Spleen (tissue), 11 donors: ENCODE measurements at regions not wholly inside any gene's neighbourhood (a gene's known extent, or its start where the extent isn't known, plus 50 kb on each side); places are given as distances from the start of the nearest gene placed in this dataset.
A peak's percentile ranks its signal among the peaks of the same experiment; 100 is the strongest.

Experiments used
- DNase-seq: peaks from one replicate; pipeline ENCODE4 v3.0.0-alpha.2; 2020
- H3K27ac ChIP-seq, 8 donors: fragments of 200-600 bp; sonication (generic) in 7 of 8; 1 replicate in 4 of 8; 2 replicates in 4 of 8; pipeline versions ENCODE4 v1.5.0 to v1.8.0; 2016 to 2021; ENCODE audit warnings: inconsistent platforms in 4 of 8, mild to moderate bottlenecking in 4 of 8, moderate library complexity in 1 of 8
- H3K27me3 ChIP-seq, 7 donors: fragments of 200-600 bp; sonication (generic) in 6 of 7; replicated peaks in 1 of 7; 1 replicate in 4 of 7; 2 replicates in 3 of 7; pipeline versions ENCODE4 v1.5.0 to v1.8.0; 2016 to 2021; ENCODE audit warnings: inconsistent platforms in 3 of 7, mild to moderate bottlenecking in 1 of 7
- H3K36me3 ChIP-seq, 6 donors: fragments of 200-600 bp; sonication (generic) in 5 of 6; 1 replicate in 4 of 6; 2 replicates in 2 of 6; pipeline versions ENCODE4 v1.5.0 to v1.8.0; 2016 to 2021; ENCODE audit warnings: inconsistent platforms in 2 of 6
- H3K4me1 ChIP-seq, 6 donors: fragments of 200-600 bp; sonication (generic) in 5 of 6; 1 replicate in 3 of 6; 2 replicates in 3 of 6; pipeline versions ENCODE4 v1.5.0 to v1.8.0; 2016 to 2021; ENCODE audit warnings: inconsistent platforms in 3 of 6
- H3K4me3 ChIP-seq, 8 donors: fragments of 200-600 bp; sonication (generic) in 7 of 8; 1 replicate in 4 of 8; 2 replicates in 4 of 8; pipeline versions ENCODE4 v1.5.0 to v1.8.0; 2016 to 2021; ENCODE audit warnings: inconsistent platforms in 4 of 8, mild to moderate bottlenecking in 4 of 8, moderate library complexity in 2 of 8
- H3K9me3 ChIP-seq, 8 donors: fragments of 200-600 bp; sonication (generic) in 7 of 8; 1 replicate in 4 of 8; 2 replicates in 4 of 8; pipeline versions ENCODE4 v1.5.0 to v1.8.0; 2016 to 2021; ENCODE audit warnings: inconsistent platforms in 4 of 8
- POLR2A ChIP-seq, 3 donors: fragments of 450-650 bp; IDR thresholded peaks; one replicate each; pipeline ENCODE4 v1.5.1; 2017; ENCODE audit warnings: antibody characterized with exemption in 3 of 3, mild to moderate bottlenecking in 1 of 3
- POLR2AphosphoS5 ChIP-seq, 3 donors: sonication (generic); formaldehyde crosslinking; IDR thresholded peaks; one replicate each; pipeline ENCODE4 v1.5.1; 2017; ENCODE audit warnings: antibody characterized with exemption in 3 of 3
- WGBS, 5 donors: extraction: QIAGEN DNeasy Blood & Tissue Kit in 3 of 5; methylation state at CpG; one replicate each; pipeline versions ENCODE4 v1.1.5 to v1.1.7; 2013 to 2018; 5-methylcytosine and 5-hydroxymethylcytosine counted together
- intact Hi-C: fragments of 100-400 bp; cut with DNase I; formaldehyde crosslinking; loops from one replicate; pipeline ENCODE4 v1.15.0; 2023; ENCODE audit warnings: low total_unique reads
- TF ChIP-seq, protein P1 (sequence below), 11 experiments: fragments of 200-600 bp in 7 of 11; fragments of 450-650 bp in 4 of 11; sonication (generic) in 4 of 11; IDR thresholded peaks in 8 of 11; conservative IDR thresholded peaks in 3 of 11; 1 replicate in 7 of 11; 2 replicates in 4 of 11; pipeline versions ENCODE4 v1.4.0 to v1.8.0; 2016 to 2021; ENCODE audit warnings: antibody characterized with exemption in 11 of 11, inconsistent platforms in 4 of 11, mild to moderate bottlenecking in 1 of 11
- donor health status: healthy with polysubstance abuse.
- donor health status: DM: no; HTN: no; CAD: no; lungs with moderate emphysema.
- donor health status: DM: no; HTN: no; CAD: no.
- donor health status: Bipolar disorder and iron deficiency.
- donor health status: healthy.
- donor health status: DM: no; HTN: no; CAD: no.
- donor health status: DM: yes; HTN: yes; CAD: no.

DNA sequence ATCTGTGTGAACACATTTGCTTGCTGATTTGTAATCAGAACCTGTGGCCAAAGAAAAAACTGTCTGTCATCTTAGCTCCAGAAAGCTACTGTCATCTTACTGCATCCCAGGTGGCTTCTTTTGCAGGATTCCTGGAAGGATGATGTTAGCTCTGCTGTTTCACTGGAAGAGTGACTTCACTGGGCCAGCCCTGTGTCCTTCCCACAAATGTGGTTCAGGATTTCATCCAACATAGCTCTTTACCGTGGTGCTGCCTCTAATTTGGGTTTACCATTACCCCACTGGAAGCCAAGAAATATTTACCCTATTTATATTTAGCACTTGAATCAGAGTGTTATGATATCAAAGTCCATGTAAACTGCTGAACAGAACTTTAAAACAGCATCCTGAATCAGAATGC is 501.0 kb downstream of the GADD45G start:
- Histone ChIP-seq H3K4me3 (no peak overlapping the region), H3K27me3 (no peaks in the 10 kb centered on the region), H3K4me1 (peaks cover 0 to 16% (median 5%) of the 10 kb centered on the region in 6 donors), H3K9me3 (peaks cover 0 to 11% (median 3%) of the 10 kb centered on the region in 8 donors), H3K27ac (no peak overlapping the region), H3K36me3 (no peaks in the 10 kb centered on the region)
- WGBS, 5 donors = 67 to 89% (median 75%) methylated on average over 1 of the region's 1 CpG
- intact Hi-C loops = no loop called here
- no peak for TF ChIP-seq POLR2A (IDR thresholded peaks at IDR 0.05)
- no peak for DNase-seq

- no peak overlapping the region for H3K4me3 ChIP-seq
- TF ChIP-seq POLR2AphosphoS5 (IDR thresholded peaks at IDR 0.05) (no peak), POLR2A (IDR thresholded peaks at IDR 0.05) (no peak)
- TF ChIP-seq, protein P1, sequence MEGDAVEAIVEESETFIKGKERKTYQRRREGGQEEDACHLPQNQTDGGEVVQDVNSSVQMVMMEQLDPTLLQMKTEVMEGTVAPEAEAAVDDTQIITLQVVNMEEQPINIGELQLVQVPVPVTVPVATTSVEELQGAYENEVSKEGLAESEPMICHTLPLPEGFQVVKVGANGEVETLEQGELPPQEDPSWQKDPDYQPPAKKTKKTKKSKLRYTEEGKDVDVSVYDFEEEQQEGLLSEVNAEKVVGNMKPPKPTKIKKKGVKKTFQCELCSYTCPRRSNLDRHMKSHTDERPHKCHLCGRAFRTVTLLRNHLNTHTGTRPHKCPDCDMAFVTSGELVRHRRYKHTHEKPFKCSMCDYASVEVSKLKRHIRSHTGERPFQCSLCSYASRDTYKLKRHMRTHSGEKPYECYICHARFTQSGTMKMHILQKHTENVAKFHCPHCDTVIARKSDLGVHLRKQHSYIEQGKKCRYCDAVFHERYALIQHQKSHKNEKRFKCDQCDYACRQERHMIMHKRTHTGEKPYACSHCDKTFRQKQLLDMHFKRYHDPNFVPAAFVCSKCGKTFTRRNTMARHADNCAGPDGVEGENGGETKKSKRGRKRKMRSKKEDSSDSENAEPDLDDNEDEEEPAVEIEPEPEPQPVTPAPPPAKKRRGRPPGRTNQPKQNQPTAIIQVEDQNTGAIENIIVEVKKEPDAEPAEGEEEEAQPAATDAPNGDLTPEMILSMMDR (IDR thresholded peaks at IDR 0.05 in 8 of 11, conservative IDR thresholded peaks at IDR 0.05 in 3 of 11) = no peak
- 65 to 82% (median 68%) methylated on average over 4 of the region's 4 CpGs for WGBS, 5 donors
- H3K9me3 ChIP-seq = peaks cover 0 to 11% (median 3%) of the 10 kb centered on the region in 8 donors
- intact Hi-C loops = no loop called here
- no peaks in the 10 kb centered on the region for H3K36me3 ChIP-seq
- H3K27ac ChIP-seq = peak overlapping the region in 1 of 8 donors; percentile 28
- no peak for DNase-seq
- H3K4me1 ChIP-seq = peaks cover 0 to 12% (median 2%) of the 10 kb centered on the region in 6 donors
- H3K27me3 ChIP-seq = no peaks in the 10 kb centered on the region
These were observed 502.4 kb downstream of the GADD45G start for GRCh38 chr9:90107040-90107725.

- Histone ChIP-seq H3K4me1 (peaks cover 0 to 8% (median 0%) of the 10 kb centered on the region in 6 donors), H3K27me3 (no peaks in the 10 kb centered on the region), H3K27ac (peak overlapping the region in 1 of 8 donors; percentile 28), H3K4me3 (no peak overlapping the region), H3K36me3 (no peaks in the 10 kb centered on the region), H3K9me3 (peaks cover 0 to 11% (median 3%) of the 10 kb centered on the region in 8 donors)
- WGBS, 5 donors = 56 to 66% (median 62%) methylated on average over 7 of the region's 7 CpGs
- TF ChIP-seq POLR2AphosphoS5 (IDR thresholded peaks at IDR 0.05) (no peak), POLR2A (IDR thresholded peaks at IDR 0.05) (no peak)
- TF ChIP-seq, protein P1 (IDR thresholded peaks at IDR 0.05 in 8 of 11, conservative IDR thresholded peaks at IDR 0.05 in 3 of 11) = no peak
- intact Hi-C loops = no loop called here
- DNase-seq = no peak
These were observed 503.2 kb downstream of the GADD45G start for GRCh38 chr9:90107726-90108655.

DNA sequence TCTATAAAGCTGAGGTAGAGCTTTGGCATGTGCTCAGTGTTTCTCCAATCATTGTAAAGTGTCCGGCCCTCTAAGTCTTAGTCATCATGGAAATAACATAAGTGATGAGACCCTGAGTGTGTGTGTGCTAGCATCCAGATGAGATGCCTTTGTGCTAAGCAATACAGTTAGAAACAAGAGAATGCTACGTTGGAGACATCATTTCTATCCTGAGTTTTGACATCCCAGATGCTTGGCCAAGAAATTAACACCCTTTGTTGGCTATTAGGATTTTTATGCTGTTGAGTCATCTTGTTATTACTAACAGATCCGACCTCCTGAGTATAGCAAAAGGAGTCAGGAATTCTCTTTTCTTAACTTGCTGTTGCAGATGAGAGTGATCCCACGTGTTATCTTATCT is 508.0 kb downstream of the GADD45G start:
- H3K4me1 ChIP-seq = peaks cover 0 to under 1% (median 0%) of the 10 kb centered on the region in 6 donors
- no peak for TF ChIP-seq POLR2AphosphoS5 (IDR thresholded peaks at IDR 0.05)
- TF ChIP-seq, protein P1 (IDR thresholded peaks at IDR 0.05 in 8 of 11, conservative IDR thresholded peaks at IDR 0.05 in 3 of 11) = no peak
- no peak for TF ChIP-seq POLR2A (IDR thresholded peaks at IDR 0.05)
- H3K9me3 ChIP-seq = peaks cover 0 to 11% (median 3%) of the 10 kb centered on the region in 8 donors
- no peak overlapping the region for H3K27ac ChIP-seq
- no peak for DNase-seq
- 60 to 79% (median 77%) methylated on average over 4 of the region's 4 CpGs for WGBS, 5 donors
- no peak overlapping the region for H3K4me3 ChIP-seq
- intact Hi-C loops = no loop called here
- no peaks in the 10 kb centered on the region for H3K27me3 ChIP-seq
- H3K36me3 ChIP-seq = no peaks in the 10 kb centered on the region
